GM19468 (cell line): ENCODE measurements at regions not wholly inside any gene's neighbourhood (a gene's known extent, or its start where the extent isn't known, plus 50 kb on each side); places are given as distances from the start of the nearest gene placed in this dataset.

ENCODE experiments used
- ATAC-seq: cut with Tn5 transposase; IDR thresholded peaks from one replicate; pipeline ENCODE4 v1.9.1; 2021; ENCODE audit warnings: mild to moderate bottlenecking, moderate library complexity, moderate number of reproducible peaks; ENCODE audit not compliant: unreplicated experiment; ENCODE audit errors: extremely low read depth

GRCh38 chr1:184214128-184214527, 162.6 kb downstream of the TSEN15 start:
- no peak for ATAC-seq

GRCh38 chr1:184215274-184215925, 163.9 kb downstream of the TSEN15 start:
- no peak for ATAC-seq

GRCh38 chr1:184218458-184219075, 167.0 kb downstream of the TSEN15 start:
- no peak for ATAC-seq

- ATAC-seq, result no peak
Measured at GRCh38 chr1:184219414-184219813, 167.4 kb upstream of the C1orf21 start.

DNA sequence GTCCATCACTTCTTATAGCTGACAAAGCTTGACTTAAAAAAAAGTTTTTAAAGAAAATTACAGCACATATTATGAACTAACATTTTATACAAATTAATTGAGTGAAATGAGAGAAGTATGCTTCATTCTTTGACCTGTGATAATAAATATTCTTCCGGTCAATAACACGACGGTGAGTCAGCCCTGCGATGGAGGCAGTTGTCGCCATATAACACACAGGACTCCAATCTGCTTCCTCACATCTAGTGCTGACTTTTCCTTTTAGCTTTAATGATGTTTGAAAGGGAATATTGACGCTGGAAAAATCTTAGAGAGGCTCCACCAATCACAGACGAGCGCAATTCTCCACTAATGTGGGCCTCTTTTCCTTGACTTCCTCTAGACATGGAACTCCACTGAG, 166.9 kb upstream of the C1orf21 start:
- ATAC-seq, result no peak

GRCh38 chr1:184221087-184221486, 165.7 kb upstream of the C1orf21 start:
- no peak for ATAC-seq

GRCh38 chr1:184222652-184223052, 164.2 kb upstream of the C1orf21 start:
- ATAC-seq, result no peak

- ATAC-seq, result no peak
Measured at GRCh38 chr1:184223216-184223615, 163.6 kb upstream of the C1orf21 start.

GRCh38 chr1:184225283-184226099, 161.3 kb upstream of the C1orf21 start:
- ATAC-seq, result no peak

GRCh38 chr1:184226100-184226487, 160.7 kb upstream of the C1orf21 start:
- no peak for ATAC-seq

DNA sequence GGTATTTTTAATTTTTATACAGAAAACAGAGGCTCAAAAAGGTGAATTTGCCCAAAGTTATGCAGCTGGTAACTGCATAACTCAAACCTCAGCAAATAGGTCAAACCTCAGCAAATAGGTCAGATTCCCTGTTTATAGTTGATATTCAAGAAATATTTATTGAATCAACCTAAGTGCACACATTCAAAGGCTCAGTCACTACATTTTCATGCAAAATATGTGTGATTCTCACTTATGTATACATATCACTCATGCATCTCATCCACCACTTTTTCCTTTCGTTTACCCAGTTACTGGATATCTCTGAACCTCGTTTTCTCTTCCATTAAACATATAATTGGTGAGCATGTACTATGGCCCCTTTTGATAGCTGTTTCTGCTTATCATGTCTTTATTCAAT, 158.3 kb upstream of the C1orf21 start:
- ATAC-seq, result no peak

DNA sequence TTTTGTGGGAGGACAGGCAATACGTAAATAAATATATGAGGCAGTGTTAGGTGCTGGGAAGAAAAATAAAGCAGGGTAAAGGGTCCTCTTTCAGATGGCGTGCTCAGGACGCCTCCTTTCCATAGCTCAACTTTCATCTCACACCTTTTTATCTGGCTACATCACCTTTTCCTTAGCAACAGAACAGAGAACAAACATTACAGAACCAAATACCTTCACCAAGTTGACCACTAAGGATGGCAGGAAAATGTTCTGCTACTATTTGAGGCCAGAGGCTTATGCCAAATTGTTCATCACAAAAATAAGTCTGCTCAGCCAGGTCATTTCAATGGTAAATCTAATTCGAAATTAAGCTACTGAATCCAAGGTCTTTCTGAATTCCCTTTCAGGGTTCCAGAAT, 149.2 kb upstream of the C1orf21 start:
- ATAC-seq, result no peak

DNA sequence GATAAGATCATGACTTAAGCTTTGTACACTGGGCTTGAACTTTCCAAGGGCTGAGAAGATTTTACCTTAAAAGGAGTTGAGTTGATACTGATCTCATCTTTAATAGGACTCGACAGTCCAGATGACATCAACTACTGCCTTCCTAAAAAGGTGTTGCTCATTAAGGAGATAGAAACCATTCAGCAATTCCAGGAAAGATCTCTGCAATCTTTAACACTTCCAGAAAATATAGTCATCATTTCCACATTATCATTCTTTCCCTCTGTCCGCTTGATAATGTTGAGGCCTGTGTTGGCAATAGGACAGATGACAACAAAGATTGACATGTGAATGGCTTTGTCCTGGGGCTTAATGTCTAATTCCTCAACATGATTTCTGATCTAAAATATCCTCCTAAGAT, 145.4 kb upstream of the C1orf21 start:
- no peak for ATAC-seq

GRCh38 chr1:184242507-184242943, 144.3 kb upstream of the C1orf21 start:
- ATAC-seq, result no peak

DNA sequence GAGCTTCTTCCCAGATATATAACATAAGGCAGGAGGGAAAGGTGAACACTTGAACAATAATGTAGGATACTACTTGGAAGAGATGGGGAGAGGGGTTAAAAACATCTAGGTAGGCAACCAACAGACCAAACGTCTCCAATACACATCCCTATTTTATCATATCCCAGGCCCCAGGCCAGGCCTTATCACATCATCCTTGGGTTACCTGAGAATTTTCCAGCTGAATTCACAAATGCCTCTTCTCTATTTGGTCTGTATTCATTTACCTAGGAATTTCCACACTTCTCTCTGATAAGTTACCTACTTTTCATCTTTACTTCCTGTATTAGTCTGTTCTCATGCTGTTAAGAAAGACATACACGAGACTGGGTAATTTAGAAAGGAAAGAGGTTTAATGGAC, 141.9 kb upstream of the C1orf21 start:
- ATAC-seq, result no peak

DNA sequence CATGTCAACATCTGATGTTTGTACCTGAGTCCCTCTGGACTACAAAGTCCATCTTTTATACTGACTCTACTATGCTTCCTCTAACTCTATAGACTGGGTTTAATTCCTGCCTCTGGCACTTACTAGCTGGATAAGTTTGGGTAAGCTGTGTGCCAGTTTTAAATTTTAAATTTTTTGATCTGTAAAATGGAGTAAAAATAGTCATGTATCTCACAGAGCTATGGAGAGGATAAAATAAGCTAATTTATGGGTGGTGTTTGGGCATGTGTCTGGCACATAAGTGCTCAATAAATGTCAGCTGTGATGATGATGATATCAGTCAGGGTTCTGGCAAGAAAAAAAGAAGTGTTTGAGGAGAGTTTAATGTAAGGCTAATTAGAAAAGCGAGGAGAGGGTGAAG, 139.2 kb upstream of the C1orf21 start:
- no peak for ATAC-seq

DNA sequence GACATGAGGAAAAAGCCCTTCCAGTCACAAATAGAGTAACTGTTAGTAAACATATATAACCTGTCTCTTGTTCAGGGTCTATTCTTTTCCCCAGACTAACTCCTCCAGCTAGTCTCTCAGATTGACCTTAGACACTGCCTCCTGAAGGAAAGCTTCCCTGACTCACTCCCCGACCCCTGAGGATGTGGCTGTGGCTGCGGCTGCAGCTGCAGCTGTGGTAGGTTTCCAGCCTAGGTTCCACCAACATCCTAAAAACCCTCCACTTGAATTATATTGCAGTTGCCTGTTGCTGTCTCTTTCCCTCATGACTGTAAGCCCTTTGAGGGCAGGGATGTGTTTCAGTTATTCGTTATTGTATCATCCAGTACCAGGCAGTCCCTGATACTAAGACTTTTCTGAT, 132.9 kb upstream of the C1orf21 start:
- ATAC-seq, result no peak

- no peak for ATAC-seq
Measured at GRCh38 chr1:184254849-184255248, 132.0 kb upstream of the C1orf21 start.

GRCh38 chr1:184255560-184255959, 131.3 kb upstream of the C1orf21 start:
- ATAC-seq, result no peak

- no peak for ATAC-seq
Measured at GRCh38 chr1:184257873-184258272, 129.0 kb upstream of the C1orf21 start.

- ATAC-seq, result no peak
Measured at GRCh38 chr1:184258525-184258924, 128.3 kb upstream of the C1orf21 start.
